RWPE1 (cell line): ENCODE measurements at regions not wholly inside any gene's neighbourhood (a gene's known extent, or its start where the extent isn't known, plus 50 kb on each side); places are given as distances from the start of the nearest gene placed in this dataset.

Experiments used
- CTCF ChIA-PET: fragments of 350-600 bp; sonication (Branson Sonifier 250); formaldehyde crosslinking; extraction: SDS; loops from one replicate; lab custom pipeline; 2021; lab: Yijun Ruan, JAX
- POLR2A ChIA-PET: fragments of 400-600 bp; formaldehyde crosslinking; extraction: SDS; loops from one replicate; lab custom pipeline; 2020; ENCODE audit warnings: antibody characterized with exemption; ENCODE audit not compliant: low non-redundant PET; lab: Yijun Ruan, JAX
- DNase-seq: peaks from one replicate; pipeline ENCODE4 v3.0.0; 2012; ENCODE audit warnings: low spot score
- H3K27ac ChIP-seq: fragments of 450-650 bp; 2 replicates; pipeline ENCODE4 v1.5.1; 2017
- TF ChIP-seq, protein P1 (sequence below): fragments of 450-650 bp; conservative IDR thresholded peaks from 2 replicates; pipeline ENCODE4 v1.5.1; 2017; ENCODE audit warnings: low read depth, mild to moderate bottlenecking

DNA sequence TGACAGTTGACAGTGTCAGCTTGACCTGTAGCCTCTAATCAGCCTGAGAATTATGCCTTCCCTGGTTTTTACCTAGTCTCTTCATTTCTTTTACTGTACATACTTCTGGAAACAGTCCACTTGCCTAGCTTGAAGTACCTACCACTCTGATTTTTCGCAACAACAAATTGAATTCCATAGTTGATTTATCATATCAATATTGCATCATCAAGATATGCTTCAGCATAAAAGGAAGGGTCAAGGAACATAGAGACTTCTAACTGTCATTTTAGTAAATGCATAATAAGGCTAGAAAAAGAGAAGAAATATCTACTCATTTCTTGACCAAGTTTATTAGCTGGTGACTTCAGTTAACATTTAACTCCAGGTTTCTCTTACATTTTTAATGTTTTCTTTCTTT, 174.2 kb upstream of the FAR2 start:
- POLR2A ChIA-PET = no interaction called here
- CTCF ChIA-PET = interaction anchor here (0.6 kb wide), 1 partner anchor 628 kb away, joined by 4 read pairs; no protein-coding TSS in a partner anchor
- DNase-seq = no peak

DNA sequence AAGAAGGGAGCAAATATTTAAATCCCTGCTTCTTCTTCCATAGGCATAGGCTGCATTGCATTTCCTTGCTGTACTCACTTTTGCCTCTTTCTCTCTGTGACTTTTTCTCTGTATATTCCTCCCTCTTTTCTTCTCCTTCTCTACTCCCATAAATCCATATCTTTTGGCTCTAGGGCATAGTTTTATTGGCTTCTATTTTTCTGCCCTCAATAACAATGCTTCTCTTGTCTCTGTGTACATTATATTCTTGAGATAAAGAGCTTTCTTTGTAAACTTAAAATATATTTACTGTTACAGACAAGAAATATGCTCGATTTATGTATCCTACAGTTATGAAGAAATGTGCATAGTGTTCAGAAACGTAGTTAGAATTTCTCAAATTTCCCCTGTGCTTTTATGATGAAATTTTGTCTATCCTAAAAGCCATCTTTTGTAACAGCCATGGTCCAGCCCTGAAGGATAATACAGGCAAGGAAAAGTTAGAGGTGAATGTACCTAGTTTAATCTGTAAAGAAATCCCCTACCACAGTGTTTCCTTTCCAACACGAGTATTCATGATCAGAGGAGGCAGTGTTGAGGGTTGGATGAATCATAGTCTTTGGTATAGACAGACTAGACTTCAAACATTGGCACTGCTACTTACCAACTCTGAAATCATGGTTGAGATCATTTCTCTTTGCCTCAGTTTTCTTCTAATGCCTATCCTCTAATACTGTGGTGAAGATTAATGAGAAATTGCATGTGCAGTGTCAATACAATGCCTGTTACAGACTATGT, 173.3 kb upstream of the FAR2 start:
- ChIA-PET CTCF (interaction anchor here (0.6 kb wide), 1 partner anchor 25 kb away, joined by 7 read pairs; no protein-coding TSS in a partner anchor), POLR2A (no interaction called here)
- H3K27ac ChIP-seq = no peak overlapping the region
- DNase-seq = no peak
- TF ChIP-seq, protein P1, sequence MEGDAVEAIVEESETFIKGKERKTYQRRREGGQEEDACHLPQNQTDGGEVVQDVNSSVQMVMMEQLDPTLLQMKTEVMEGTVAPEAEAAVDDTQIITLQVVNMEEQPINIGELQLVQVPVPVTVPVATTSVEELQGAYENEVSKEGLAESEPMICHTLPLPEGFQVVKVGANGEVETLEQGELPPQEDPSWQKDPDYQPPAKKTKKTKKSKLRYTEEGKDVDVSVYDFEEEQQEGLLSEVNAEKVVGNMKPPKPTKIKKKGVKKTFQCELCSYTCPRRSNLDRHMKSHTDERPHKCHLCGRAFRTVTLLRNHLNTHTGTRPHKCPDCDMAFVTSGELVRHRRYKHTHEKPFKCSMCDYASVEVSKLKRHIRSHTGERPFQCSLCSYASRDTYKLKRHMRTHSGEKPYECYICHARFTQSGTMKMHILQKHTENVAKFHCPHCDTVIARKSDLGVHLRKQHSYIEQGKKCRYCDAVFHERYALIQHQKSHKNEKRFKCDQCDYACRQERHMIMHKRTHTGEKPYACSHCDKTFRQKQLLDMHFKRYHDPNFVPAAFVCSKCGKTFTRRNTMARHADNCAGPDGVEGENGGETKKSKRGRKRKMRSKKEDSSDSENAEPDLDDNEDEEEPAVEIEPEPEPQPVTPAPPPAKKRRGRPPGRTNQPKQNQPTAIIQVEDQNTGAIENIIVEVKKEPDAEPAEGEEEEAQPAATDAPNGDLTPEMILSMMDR = no peak

More for the DNA sequence above, 174.2 kb upstream of the FAR2 start:
- no peak overlapping the region for H3K27ac ChIP-seq
- TF ChIP-seq, protein P1 = no peak

DNA sequence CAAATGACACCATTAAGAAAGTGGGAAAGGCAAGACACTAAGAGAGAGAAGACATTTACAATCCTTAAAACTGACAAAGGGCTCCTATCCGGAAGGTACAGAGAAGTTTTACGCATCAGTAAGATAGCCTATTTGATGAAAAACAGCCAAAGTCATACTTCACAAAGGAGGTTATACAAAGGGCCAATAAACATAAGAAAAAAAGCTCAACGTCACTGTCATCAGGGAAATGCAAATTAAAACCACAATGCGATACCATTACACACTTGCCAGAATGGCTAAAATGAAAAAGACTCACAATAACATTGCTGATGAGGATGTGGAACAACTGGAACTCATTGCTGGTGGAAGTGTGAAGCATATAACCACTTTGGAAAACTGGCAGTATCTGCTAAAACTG, 168.6 kb upstream of the FAR2 start:
- DNase-seq = no peak
- CTCF ChIA-PET = interaction anchor here (0.6 kb wide), 1 partner anchor 993 kb away, joined by 5 read pairs; no protein-coding TSS in a partner anchor
- TF ChIP-seq, protein P1 = no peak
- POLR2A ChIA-PET = no interaction called here
- no peak overlapping the region for H3K27ac ChIP-seq

DNA sequence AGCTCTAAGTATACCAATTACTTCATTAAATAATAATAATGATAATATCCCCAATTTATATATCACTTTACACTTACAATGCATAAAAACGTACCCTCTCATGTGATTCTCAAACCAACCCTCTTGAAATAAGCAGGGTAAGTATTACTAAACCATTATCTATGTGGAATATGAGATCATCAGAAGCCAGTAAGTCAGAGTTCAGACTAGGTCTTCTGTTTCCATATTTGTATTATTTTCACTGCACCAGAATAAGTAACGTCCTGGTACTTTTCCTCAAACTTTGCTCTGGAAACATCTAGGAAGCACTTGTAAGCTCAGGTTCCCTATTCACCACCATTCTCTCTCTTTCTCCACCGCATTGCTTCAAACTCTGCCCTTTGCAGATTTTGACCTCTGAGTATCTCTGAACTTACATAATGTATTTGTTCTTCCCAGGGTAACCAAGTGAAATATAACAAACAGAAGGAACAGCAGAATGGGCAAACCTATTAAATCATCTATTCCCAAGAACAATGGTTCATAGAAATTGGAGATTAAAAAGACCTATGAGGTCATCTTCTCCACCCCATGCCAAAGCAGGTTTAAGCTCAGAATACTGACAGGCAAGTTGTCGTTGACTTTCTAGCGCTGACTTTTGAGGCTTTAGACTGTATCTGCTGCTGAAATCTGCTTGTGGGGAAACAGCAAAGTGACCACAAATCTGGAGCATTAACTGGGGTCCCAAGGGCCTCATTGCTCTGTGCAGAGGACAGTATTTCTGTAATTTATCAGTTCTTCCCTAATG, 161.3 kb upstream of the FAR2 start:
- no peak for DNase-seq
- CTCF ChIA-PET = interaction anchor here (0.7 kb wide), 1 partner anchor 663 kb away, joined by 4 read pairs; no protein-coding TSS in a partner anchor
- no peak overlapping the region for H3K27ac ChIP-seq
- TF ChIP-seq, protein P1 = no peak
- POLR2A ChIA-PET = no interaction called here

DNA sequence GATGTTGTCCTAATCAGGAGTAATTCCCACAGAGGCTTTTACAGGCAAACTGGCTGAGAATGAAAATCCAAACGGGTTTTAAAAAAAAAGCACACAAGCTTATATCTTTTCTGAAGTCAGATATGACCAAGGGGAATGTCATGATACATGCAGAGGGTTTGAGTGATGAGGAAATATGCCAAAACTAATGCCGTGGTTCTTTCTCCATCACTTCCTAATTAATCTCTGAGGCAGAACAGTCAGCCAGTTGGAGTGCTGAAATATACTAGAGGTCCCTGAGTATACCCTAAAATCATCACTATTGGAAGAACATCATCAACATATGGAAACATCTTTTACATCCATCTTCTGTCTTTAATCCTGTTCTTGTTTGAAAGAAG, 160.8 kb upstream of the FAR2 start:
- no peak for DNase-seq
- TF ChIP-seq, protein P1 = no peak
- H3K27ac ChIP-seq = no peak overlapping the region
- POLR2A ChIA-PET = no interaction called here
- CTCF ChIA-PET = interaction anchor here (0.7 kb wide), 1 partner anchor 663 kb away, joined by 4 read pairs; no protein-coding TSS in a partner anchor

DNA sequence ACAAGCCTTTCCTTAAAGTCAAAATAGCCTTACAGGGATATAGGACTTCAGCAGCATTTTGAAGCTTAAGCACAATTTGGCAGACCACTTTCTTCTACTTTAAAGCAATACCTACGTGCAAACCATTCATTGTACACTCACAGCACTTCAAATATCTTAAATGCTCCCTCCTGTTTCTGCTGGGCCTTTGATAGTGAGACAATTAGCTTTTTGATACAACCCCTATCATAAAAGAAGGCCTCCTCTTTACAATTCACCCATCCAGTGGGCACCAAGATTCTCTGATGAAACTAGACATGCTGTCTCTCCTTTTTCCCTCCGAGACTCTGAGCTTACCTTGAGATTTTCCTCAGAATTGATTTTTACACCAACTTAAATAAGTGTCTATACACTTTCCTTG, 157.5 kb upstream of the FAR2 start:
- TF ChIP-seq, protein P1 = no peak
- no peak overlapping the region for H3K27ac ChIP-seq
- POLR2A ChIA-PET = no interaction called here
- CTCF ChIA-PET = interaction anchor here (0.6 kb wide), 1 partner anchor 24 kb away, joined by 3 read pairs; no protein-coding TSS in a partner anchor
- DNase-seq = no peak
